GM13976 (cell line): ENCODE measurements at regions not wholly inside any gene's neighbourhood (a gene's known extent, or its start where the extent isn't known, plus 50 kb on each side); places are given as distances from the start of the nearest gene placed in this dataset.
"Not testable (repeated sequence)": the region's sequence is repeated elsewhere in the genome, so short reads cannot be mapped to it uniquely, and the experiment has no call there.

Experiments used
- DNase-seq: peaks from one replicate; pipeline ENCODE4 v3.0.0; 2012; ENCODE audit warnings: low spot score
- in situ Hi-C: fragments of 300-500 bp; cut with MboI; formaldehyde crosslinking; loops from one replicate; pipeline ENCODE4 v1.12.0; 2022; ENCODE audit warnings: low sequenced_read_pairs, mixed read lengths, inconsistent platforms; ENCODE audit not compliant: unreplicated experiment
- TF ChIP-seq, protein P1 (sequence below): IDR thresholded peaks from 2 replicates; pipeline ENCODE4 v1.5.1; 2012; ENCODE audit warnings: borderline replicate concordance, mild to moderate bottlenecking; ENCODE audit not compliant: insufficient read depth; ENCODE audit errors: extremely low read depth, missing control alignments, control extremely low read depth

DNA sequence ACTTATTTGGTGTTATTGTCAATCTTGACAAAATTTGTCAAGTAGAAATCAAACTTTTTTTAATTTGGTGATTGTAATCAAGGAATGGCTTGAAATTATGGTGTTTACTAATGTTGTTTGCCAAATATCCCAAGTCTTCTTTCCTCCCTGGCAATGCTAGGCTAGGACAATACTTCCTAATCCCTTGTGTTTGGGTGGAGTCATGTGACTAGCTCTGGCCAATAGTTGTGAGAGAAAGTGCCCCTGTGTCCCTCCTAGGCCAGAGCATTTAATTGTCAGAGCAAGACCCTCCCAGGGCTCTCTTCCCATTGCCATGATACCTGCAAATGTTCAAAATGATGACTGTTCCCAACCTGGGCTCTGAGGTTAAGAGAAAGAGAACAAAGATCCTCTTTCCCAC lies 132.7 kb downstream of the ANXA2 start:
- in situ Hi-C loops, result no loop called here
- TF ChIP-seq, protein P1, sequence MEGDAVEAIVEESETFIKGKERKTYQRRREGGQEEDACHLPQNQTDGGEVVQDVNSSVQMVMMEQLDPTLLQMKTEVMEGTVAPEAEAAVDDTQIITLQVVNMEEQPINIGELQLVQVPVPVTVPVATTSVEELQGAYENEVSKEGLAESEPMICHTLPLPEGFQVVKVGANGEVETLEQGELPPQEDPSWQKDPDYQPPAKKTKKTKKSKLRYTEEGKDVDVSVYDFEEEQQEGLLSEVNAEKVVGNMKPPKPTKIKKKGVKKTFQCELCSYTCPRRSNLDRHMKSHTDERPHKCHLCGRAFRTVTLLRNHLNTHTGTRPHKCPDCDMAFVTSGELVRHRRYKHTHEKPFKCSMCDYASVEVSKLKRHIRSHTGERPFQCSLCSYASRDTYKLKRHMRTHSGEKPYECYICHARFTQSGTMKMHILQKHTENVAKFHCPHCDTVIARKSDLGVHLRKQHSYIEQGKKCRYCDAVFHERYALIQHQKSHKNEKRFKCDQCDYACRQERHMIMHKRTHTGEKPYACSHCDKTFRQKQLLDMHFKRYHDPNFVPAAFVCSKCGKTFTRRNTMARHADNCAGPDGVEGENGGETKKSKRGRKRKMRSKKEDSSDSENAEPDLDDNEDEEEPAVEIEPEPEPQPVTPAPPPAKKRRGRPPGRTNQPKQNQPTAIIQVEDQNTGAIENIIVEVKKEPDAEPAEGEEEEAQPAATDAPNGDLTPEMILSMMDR, result no peak
- DNase-seq, result no peak

- TF ChIP-seq, protein P1, result no peak
- no peak for DNase-seq
- in situ Hi-C loops, result no loop called here
Measured at GRCh38 chr15:60272623-60273022, 125.2 kb downstream of the ANXA2 start.

- in situ Hi-C loops, result no loop called here
- TF ChIP-seq, protein P1, result no peak
- DNase-seq, result no peak
Measured at GRCh38 chr15:60275624-60276023, 122.2 kb downstream of the ANXA2 start.

GRCh38 chr15:60278879-60279278 lies 118.9 kb downstream of the ANXA2 start:
- DNase-seq, result no peak
- TF ChIP-seq, protein P1, result no peak
- in situ Hi-C loops, result no loop called here

DNA sequence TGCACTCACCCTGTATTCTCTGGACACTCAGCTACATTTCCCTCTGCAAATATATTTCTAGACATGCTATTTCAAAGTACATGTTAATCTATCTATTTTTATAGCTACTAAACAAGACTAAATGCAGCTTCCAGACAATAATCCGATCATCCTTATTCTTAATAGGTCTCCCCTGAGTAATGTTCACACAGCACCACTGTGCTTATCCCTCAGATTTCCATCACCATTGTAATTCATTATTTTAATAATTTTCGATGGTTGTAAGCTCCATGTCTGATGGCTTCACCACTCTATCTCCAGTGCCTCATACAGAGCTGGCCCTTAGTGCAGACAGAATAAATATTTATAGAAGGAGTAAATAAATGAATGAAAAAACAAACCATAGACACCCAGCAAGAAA lies 117.5 kb downstream of the ANXA2 start:
- DNase-seq, result no peak
- TF ChIP-seq, protein P1, result no peak
- in situ Hi-C loops, result no loop called here

DNA sequence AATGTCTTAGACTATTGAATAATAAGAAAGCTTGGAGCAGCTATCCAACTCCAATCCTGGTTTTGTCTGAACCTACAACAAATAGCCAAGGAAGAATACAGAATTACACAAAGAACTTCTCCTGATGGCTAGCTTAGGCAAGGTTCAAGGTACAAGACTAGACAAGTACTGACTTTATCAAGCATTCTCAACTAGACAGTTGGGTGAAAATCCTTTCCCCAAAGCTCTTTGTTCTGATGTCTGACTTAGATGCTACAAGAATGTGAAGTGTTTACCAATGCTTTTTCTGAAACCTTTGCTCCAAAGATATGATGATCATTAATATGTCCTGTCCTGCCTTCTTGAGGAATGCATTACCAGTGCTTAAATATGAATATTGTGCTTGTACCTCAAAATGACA lies 113.8 kb downstream of the ANXA2 start:
- in situ Hi-C loops, result no loop called here
- DNase-seq, result no peak
- TF ChIP-seq, protein P1, result no peak

GRCh38 chr15:60295901-60296300 lies 101.9 kb downstream of the ANXA2 start:
- DNase-seq, in situ Hi-C loops: not testable (repeated sequence)

DNA sequence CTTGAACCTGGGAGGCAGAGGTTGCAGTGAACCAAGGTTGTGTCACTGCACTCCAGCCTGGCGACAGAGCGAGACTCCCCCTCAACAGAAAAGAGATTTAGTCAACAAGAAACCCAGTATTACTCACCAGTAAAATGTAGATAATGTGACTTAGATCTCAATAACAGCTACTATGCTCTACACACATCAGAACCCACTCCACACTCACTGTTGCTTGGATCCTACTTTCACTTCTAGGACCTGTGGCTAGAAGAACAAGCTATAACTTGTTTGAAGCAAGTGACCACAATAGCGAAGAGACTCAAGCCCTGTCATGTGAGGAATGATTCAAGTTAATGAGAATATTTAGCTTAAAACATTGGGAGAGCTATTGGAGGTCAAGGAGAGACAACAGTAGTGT lies 100.7 kb downstream of the ANXA2 start:
- in situ Hi-C loops, result no loop called here
- no peak for DNase-seq
- TF ChIP-seq, protein P1, result no peak
